SK-N-SH (cell line): ENCODE measurements at regions not wholly inside any gene's neighbourhood (a gene's known extent, or its start where the extent isn't known, plus 50 kb on each side); places are given as distances from the start of the nearest gene placed in this dataset.
"Not testable (repeated sequence)": the region's sequence is repeated elsewhere in the genome, so short reads cannot be mapped to it uniquely, and the experiment has no call there.

Experiments
- CTCF ChIA-PET: fragments of 300-600, 350-600 bp; formaldehyde crosslinking; extraction: SDS; loops from one replicate; lab custom pipeline; 2021; lab: Yijun Ruan, JAX
- POLR2A ChIA-PET: fragments of 350-600 bp; sonication (Branson Sonifier 250); formaldehyde crosslinking; extraction: SDS; loops from one replicate; lab custom pipeline; 2020; ENCODE audit warnings: antibody characterized with exemption, inconsistent platforms; lab: Yijun Ruan, JAX
- DNase-seq: peaks from one replicate; pipeline ENCODE4 v3.0.0; 2012
- H2AFZ ChIP-seq: fragments of 200-600 bp; sonication (generic); 2 replicates; pipeline ENCODE4 v1.8.1; 2016; ENCODE audit warnings: antibody characterized with exemption, mild to moderate bottlenecking, low read depth
- H3F3A ChIP-seq: fragments of 200-600 bp; sonication (generic); replicated peaks from 2 replicates; pipeline ENCODE3; 2016; ENCODE audit warnings: antibody characterized with exemption, mild to moderate bottlenecking; ENCODE audit not compliant: insufficient read depth
- H3K27ac ChIP-seq, 2 experiments: fragments of 200-500 bp in 1 of 2; fragments of 200-600 bp in 1 of 2; sonication (Bioruptor generic) in 1 of 2; sonication (generic), shearing (Covaris generic) in 1 of 2; 2 replicates each; pipeline versions ENCODE4 v1.5.1 to v1.6.1; 2014 to 2016; ENCODE audit warnings: low read depth in 2 of 2, inconsistent platforms in 1 of 2, low read length in 1 of 2, mild to moderate bottlenecking in 1 of 2, mixed read lengths in 1 of 2
- H3K27me3 ChIP-seq: fragments of 200-600 bp; sonication (generic), shearing (Covaris generic); 2 replicates; pipeline ENCODE4 v1.6.1; 2016; ENCODE audit warnings: mixed run types; ENCODE audit not compliant: insufficient read depth
- H3K36me3 ChIP-seq, 2 experiments: fragments of 200-500 bp in 1 of 2; fragments of 200-600 bp in 1 of 2; sonication (Bioruptor generic) in 1 of 2; sonication (generic) in 1 of 2; replicated peaks in 1 of 2; 2 replicates each; pipeline versions ENCODE3 to v1.5.1; 2014 to 2016; ENCODE audit warnings: low read length in 1 of 2, mild to moderate bottlenecking in 1 of 2; ENCODE audit not compliant: insufficient read depth in 2 of 2, control insufficient read depth in 1 of 2
- H3K4me1 ChIP-seq, 2 experiments: fragments of 200-500 bp in 1 of 2; fragments of 200-600 bp in 1 of 2; sonication (Bioruptor generic) in 1 of 2; sonication (generic), shearing (Covaris generic) in 1 of 2; 2 replicates each; pipeline versions ENCODE4 v1.5.1 to v1.6.1; 2014 to 2016; ENCODE audit warnings: low read depth in 1 of 2, low read length in 1 of 2, mixed run types in 1 of 2; ENCODE audit not compliant: insufficient read depth in 2 of 2, control insufficient read depth in 1 of 2
- H3K4me2 ChIP-seq: fragments of 200-600 bp; sonication (generic), shearing (Covaris generic); 2 replicates; pipeline ENCODE4 v1.6.1; 2017; ENCODE audit warnings: mixed run types
- H3K4me3 ChIP-seq, 2 experiments: fragments of 200-500 bp in 1 of 2; fragments of 200-600 bp in 1 of 2; sonication (Bioruptor generic) in 1 of 2; sonication (generic), shearing (Covaris generic) in 1 of 2; 2 replicates each; pipeline versions ENCODE4 v1.5.1 to v1.8.1; 2014 to 2016; ENCODE audit warnings: low read depth in 2 of 2, inconsistent platforms in 1 of 2, low read length in 1 of 2, mild to moderate bottlenecking in 1 of 2, mixed read lengths in 1 of 2, moderate library complexity in 1 of 2
- H3K79me2 ChIP-seq: fragments of 200-600 bp; sonication (generic); 2 replicates; pipeline ENCODE4 v1.8.1; 2017; ENCODE audit warnings: mild to moderate bottlenecking; ENCODE audit not compliant: insufficient read depth
- H3K9ac ChIP-seq: fragments of 200-600 bp; sonication (generic); 2 replicates; pipeline ENCODE4 v1.6.1; 2017; ENCODE audit warnings: mixed run types
- H3K9me2 ChIP-seq: fragments of 200-600 bp; sonication (generic); 2 replicates; pipeline ENCODE4 v1.6.1; 2017; ENCODE audit warnings: mixed run types
- H3K9me3 ChIP-seq: fragments of 200-600 bp; sonication (generic); 2 replicates; pipeline ENCODE4 v1.6.1; 2017; ENCODE audit warnings: mixed run types, mild to moderate bottlenecking, moderate library complexity
- H4K20me1 ChIP-seq: fragments of 200-600 bp; sonication (generic); 2 replicates; pipeline ENCODE4 v1.6.1; 2017; ENCODE audit warnings: mild to moderate bottlenecking, mixed run types; ENCODE audit not compliant: insufficient read depth
- MAX ChIP-seq: IDR thresholded peaks from 2 replicates; pipeline ENCODE4 v1.4.0; 2012; ENCODE audit warnings: low read depth
- PBX3 ChIP-seq: IDR thresholded peaks from 2 replicates; pipeline ENCODE4; 2012
- REST ChIP-seq: IDR thresholded peaks from 2 replicates; pipeline ENCODE4 v1.6.1; 2012; ENCODE audit warnings: mild to moderate bottlenecking, low read depth, low read length, moderate library complexity
- TEAD4 ChIP-seq: IDR thresholded peaks from 2 replicates; pipeline ENCODE4 v1.4.0; 2012; ENCODE audit warnings: mild to moderate bottlenecking, borderline replicate concordance; ENCODE audit not compliant: insufficient read depth
- WGBS: methylation state at CpG from one replicate; pipeline ENCODE4 v1.1.6; 2017; ENCODE audit warnings: low lambda C conversion rate; 5-methylcytosine and 5-hydroxymethylcytosine counted together

GRCh38 chr7:410395-410910, 109.2 kb downstream of the PDGFA start (continued):
- TF ChIP-seq MAX (no peak), TEAD4 (no peak), PBX3 (no peak)

GRCh38 chr7:411116-411515, 108.5 kb downstream of the PDGFA start:
- H3K4me3 ChIP-seq, H4K20me1 ChIP-seq, CTCF ChIA-PET, H3K9me3 ChIP-seq, H3K4me2 ChIP-seq, H3K9me2 ChIP-seq, H3K79me2 ChIP-seq, H3K9ac ChIP-seq, H3F3A ChIP-seq, H3K4me1 ChIP-seq, POLR2A ChIA-PET, H2AFZ ChIP-seq, H3K36me3 ChIP-seq, H3K27ac ChIP-seq, DNase-seq: not testable (repeated sequence)
- 55% methylated on average over 6 of the region's 24 CpGs for WGBS
- H3K27me3 ChIP-seq = peaks cover 36% of the 10 kb centered on the region

- no peak overlapping the region for H3K4me3 ChIP-seq
- ChIA-PET POLR2A (no interaction called here), CTCF (no interaction called here)
- no peak overlapping the region for H3K4me2 ChIP-seq
- H4K20me1 ChIP-seq = no peaks in the 10 kb centered on the region
- H3K9ac ChIP-seq = no peak overlapping the region
- no peaks in the 10 kb centered on the region for H3K36me3 ChIP-seq
- H3K4me1 ChIP-seq = no peaks in the 10 kb centered on the region
- no peak overlapping the region for H2AFZ ChIP-seq
- H3K27ac ChIP-seq = no peak overlapping the region
- H3K79me2 ChIP-seq = no peaks in the 10 kb centered on the region
- WGBS = 36% methylated on average over 28 of the region's 29 CpGs
- H3F3A ChIP-seq = no peaks in the 10 kb centered on the region
- H3K9me2 ChIP-seq = no peaks in the 10 kb centered on the region
- H3K9me3 ChIP-seq = no peaks in the 10 kb centered on the region
- peaks cover 31% of the 10 kb centered on the region for H3K27me3 ChIP-seq
- peak; percentile 36 for DNase-seq
- TF ChIP-seq TEAD4 = no peak
- TF ChIP-seq REST = no peak
- TF ChIP-seq, all 33 proteins: peak for 0
These were observed 107.9 kb downstream of the PDGFA start for GRCh38 chr7:411677-412312.
